GM18861 (cell line): ENCODE measurements at regions not wholly inside any gene's neighbourhood (a gene's known extent, or its start where the extent isn't known, plus 50 kb on each side); places are given as distances from the start of the nearest gene placed in this dataset.
A peak's percentile ranks its signal among the peaks of the same experiment; 100 is the strongest.
"Not testable (repeated sequence)": the region's sequence is repeated elsewhere in the genome, so short reads cannot be mapped to it uniquely, and the experiment has no call there.

Experiments
- ATAC-seq: cut with Tn5 transposase; IDR thresholded peaks from one replicate; pipeline ENCODE4 v1.9.1; 2021; ENCODE audit not compliant: unreplicated experiment

DNA sequence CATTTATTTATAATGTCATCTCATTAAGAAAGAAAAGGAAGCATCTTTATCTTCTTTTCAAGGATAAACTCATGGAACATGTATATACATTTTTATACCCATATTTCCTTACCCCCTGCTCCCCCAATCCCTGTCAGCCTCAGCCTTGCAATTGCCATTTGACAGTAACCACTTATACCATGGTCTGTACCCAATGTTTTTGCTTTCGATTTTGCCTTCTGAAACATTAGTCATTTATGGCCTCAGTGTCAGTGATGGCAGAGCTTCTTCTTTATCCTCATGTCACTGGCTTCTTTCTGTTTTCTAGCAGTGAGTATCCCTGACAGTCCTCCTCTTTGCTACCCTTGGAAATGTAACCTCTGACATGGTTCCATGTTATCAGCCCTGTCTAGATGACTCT, 228.4 kb downstream of the SPRY1 start:
- ATAC-seq, result no peak

DNA sequence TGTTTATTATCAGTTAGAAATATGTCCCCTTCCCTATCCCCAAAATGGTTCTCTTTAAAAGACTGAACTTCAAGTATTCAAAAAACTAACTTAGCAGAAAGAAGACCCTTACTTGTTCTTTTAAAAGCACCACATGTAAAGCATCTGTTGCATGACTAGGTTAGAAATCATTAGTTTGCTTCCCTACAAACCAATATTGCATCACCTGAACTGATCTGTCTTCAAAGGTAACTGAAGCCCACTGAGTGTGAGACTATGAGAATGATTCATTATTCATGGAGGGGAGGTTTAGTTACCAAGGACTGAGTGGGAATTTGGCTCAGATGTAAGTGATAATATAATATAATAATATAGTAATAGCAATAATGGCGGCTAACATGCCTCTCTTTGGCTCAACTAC, 231.7 kb downstream of the SPRY1 start:
- no peak for ATAC-seq

DNA sequence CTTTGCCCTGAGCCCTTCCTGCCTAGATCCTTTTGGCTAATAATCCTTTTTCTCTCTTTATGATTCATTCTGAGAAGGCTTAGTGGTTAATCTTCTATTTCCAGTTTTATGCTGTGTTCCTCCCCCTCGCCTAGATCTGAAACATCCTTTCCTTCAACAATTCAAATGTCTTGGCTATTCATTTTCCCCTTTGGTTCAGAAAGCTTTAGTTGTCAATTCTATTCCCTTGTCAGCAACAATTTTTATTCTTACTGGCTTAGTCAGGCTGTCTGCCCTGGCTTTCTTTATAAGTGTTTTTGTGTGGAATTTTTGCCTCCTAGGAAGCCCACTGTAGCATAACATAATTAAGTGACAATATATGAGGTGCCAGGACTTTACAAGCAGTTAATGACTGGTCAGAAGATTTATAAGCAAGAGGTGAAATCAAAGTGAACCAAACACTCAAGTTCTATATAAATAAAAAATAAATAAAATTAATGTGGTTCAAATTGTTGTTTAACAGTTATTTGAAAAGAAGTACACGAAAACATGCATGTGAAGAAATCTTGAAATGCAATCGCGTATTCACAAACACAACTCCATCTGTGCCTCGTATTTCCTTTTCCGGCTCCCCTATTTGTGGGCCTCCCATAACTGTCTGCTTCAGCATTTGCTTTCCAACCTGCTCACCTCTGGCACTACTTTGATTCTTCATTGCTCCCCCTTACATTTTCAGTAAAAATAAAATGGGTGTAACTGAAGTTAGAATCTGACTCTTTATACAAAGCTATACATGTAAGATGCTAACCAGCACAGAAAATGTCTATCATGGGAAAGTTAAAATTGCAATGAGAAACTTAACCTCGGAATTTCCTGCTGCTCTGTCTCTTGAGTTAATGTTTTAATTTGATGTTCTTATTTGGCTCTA, 235.4 kb downstream of the SPRY1 start:
- no peak for ATAC-seq

DNA sequence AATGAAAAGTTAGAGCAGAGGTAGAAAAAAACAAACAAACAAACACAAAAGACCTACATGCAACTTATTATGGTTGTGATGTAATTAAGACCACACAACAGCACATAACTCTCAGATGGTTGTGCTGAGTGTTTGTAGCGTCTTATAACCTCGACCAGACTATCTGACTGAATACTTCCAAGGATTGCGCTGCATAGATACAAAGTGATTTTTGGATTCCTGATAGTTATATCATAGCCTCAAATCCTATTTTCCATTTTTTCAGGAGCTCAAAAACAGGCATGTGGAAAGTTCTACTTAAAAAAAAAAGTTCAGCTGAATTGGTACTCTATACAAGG, 236.1 kb downstream of the SPRY1 start:
- ATAC-seq, result no peak

DNA sequence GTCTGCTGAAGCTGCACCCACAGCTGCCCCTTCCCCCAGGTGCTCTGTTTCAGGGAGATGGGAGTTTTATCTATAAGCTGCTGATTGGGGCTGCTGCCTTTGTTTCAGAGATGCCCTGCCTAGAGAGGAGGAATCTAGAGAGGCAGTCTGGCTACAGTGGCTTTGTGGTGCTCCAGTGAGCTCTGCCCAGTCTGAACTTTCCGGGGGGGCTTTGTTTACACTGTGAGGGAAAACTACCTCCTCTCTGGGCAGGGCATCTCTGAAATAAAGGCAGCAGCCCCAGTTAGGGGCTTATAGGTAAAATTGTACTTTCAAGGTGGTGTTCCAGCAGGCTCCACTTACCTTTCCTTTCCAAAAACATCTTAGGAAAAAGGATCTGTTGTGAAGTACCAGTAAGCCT, 242.2 kb downstream of the SPRY1 start:
- ATAC-seq, result no peak

DNA sequence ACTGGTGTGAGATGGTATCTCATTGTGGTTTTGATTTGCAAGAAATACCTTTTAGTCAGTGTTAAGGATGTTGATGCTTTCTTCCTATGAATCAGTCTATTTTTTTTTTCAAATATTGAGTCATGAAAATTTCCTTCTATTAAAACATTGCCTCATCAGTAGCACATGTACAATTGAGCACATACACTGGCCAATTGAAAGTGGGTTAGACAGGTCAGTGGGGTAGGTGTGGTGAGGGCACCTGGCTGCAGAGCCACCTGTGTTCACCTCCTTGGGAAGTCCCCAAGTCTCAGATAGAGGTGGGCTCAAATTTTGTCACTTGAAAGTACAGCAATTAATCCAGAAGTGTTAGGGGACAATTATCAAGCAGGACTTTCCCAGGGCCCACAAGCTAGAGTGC, 243.7 kb downstream of the SPRY1 start:
- no peak for ATAC-seq

DNA sequence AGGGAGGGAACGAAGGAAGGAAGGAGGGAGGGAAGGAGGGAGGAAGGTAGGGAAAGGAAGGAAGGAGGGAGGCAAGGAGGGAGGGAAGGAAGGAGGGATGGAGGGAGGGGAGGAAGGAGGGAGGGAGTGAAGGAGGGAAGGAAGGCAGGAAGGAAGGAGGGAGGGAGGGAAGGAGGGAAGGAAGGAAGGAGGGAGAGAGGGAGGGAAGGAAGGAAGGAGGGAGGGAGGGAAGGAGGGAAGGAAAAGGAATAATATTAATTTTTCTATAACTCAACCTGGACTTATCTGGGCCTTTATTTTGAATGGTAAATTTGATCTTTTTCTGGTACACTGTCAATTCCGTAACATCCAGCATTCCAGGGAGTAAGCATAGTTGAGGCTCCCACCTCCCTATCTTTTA, 244.2 kb downstream of the SPRY1 start:
- no peak for ATAC-seq

DNA sequence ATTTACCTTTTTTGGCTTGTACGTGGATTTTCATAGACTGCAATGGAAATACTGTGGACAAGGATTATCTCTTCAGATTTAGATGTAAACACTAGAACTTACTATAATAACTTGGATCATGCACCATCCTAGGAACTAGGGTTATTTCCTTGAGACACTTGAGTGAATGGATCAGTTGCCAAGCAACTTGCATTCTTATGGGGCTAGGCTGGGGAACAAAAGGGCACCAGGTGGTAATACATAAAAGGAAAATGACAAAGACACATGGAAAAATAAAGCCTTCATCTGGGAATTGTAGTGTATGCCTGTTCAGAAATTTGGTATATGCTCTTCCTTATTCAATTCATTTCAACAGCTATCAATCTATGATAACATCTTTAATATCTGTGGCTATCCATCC, 247.1 kb downstream of the SPRY1 start:
- ATAC-seq, result no peak

DNA sequence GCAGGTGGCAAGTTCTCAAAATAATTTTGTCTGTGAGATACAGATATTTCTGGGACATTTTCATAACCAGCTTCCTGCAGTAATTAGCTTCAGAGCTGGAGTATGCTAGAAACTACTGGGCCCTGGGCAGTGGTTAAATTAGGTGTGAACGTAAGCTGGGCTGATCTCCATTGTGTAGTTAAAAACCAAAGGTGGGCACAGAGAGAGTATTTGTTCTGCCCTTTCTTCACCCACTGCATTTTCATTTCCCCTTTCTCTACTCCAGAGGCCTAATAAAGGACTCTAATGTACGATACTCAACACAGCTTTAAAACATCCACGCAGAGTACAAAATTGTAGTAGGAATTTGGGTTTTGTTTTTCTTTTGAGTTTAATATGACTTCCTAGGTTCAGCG, 252.7 kb downstream of the SPRY1 start:
- ATAC-seq, result peak; percentile 95

DNA sequence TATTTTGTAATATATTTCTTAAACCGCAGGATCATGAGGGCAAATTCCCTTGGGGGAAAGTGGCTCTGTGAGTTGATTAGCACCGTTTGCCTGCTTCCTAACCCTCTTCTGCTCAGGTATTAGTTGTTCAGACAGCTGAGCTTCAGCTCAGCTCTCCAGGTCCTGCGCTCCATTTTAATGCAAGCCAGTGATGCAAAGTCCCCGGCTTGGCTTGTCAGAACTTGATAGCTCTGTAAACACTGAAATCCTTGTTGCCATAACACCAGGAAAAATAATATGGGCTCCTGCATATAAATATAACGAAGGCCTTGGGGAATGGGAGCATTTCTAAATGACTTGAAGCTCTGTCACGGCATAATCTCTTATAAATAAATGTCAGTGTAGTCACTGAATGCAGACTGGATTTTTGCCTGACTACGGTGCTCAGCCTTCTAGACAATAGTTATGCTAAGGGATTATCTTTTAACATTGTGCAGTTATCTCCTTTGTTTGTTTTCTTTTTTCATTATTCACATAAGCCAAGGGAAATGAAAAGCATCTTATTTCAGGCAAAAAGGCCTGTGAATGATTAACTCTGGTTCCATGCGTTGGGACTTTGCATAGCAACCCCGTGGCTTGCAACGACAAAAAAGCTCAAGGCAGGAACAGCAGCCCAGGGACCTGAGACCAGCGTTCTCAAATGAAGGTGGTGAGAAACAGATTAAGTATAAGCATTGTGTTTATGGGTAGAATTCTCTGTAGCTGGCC, 253.2 kb downstream of the SPRY1 start:
- peak; percentile 31 for ATAC-seq

DNA sequence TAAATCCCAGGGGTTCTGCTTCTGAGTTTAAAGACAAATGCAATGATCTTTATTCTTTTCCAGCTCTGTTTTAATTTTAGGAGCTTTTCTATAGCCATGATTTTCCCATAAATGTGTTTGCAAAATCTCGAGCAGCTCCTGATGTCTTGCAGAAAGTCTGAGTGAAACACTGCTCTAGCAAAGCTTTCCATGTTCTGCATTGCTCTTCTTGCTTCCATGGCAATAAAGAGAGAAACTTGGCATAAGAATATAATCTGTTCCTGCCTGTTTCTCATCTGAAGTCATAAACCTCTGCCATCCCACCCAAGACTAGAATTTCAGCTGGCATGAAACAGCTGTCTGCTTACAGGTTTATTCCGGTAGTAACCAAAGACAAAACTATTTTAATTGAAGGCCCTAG, 254.5 kb downstream of the SPRY1 start:
- ATAC-seq, result no peak

DNA sequence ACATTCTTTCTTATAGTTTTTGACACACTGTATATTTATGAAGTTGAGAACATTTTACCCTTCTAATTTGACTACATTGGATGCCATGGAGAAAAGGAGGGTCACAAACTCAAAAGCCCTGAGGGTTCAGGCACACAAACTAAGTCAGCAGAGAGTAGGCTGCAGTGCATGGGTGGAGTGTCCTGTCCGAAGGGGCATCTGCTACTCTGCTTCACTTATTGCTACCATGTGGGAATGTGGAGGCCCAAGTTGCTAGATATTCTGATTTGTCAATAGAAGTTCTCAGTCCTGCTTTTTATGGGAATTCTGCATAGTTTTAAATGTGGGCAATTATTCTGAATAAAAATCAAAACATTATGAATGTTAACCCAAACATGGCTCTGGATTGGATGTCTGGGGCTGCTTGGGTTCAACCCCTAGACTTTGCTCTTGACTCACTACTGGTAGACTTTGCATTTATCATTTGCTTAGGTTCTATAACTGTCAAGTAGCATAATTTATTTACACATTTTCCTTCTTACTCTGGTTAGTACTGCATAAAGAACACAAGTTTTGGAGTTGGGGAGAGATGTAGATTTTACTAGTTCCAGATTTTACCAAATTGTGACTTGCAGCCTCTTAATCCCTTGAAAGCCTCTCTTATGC, 255.1 kb downstream of the SPRY1 start:
- ATAC-seq, result no peak

DNA sequence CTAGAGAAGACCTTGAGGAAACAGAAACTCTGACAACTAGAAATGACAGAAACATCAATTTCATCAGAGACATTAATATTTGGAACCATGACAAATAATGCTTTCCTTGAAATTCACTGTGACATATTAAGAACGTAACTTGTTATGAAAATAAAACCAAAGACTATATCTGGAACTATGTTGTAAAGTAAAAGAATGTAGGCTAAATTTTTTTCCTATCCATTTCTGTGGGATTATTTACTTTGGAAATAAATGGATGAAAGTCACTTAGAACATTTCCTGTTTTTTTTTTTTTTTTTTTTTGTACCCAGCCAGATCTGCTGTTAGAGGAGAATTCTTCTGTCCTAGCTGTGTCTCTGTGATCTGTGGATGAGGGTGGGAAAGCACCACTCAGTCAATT, 255.9 kb downstream of the SPRY1 start:
- no peak for ATAC-seq

DNA sequence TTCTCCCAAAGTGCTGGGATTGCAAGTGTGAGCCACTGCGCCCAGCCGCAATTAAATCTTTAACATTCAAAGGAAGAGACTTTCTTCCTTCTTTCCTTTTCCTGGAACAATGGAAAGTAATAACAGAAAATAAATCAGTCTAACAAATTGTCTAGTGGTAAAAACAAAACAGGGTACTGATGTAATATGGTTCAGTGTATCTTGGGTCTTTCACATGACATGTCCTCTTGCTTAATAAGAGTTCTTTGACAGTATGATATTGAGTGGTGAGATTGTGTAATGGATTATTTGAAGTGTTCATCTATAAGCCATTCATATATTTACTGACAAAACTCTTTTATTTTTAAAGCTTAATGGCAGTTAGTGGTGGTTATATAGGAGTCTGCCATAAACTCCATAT, 256.6 kb downstream of the SPRY1 start:
- ATAC-seq, result no peak

DNA sequence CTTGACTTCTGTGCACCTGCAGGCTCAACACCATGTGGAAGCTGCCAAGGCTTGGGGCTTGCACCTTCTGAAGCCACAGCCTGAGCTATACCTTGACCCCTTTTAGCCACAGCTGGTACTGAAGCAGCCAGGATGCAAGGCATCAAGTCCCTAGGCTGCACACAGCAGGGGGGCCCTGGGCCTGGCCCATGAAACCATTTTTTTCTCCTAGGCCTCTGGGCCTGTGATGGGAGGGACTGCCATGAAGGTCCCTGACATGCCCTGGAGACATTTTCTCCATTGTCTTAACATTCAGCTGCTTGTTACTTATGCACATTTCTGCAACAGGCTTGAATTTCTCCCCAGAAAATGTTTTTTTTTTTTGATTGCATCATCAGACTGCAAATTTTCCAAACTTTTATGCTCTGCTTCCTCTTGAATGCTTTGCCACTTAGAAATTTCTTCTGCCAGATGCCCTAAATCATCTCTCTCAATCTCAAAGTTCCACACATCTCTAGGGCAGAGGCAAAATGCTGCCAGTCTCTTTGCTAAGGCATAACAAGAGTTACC, 260.2 kb downstream of the SPRY1 start:
- ATAC-seq, result not testable (repeated sequence)

DNA sequence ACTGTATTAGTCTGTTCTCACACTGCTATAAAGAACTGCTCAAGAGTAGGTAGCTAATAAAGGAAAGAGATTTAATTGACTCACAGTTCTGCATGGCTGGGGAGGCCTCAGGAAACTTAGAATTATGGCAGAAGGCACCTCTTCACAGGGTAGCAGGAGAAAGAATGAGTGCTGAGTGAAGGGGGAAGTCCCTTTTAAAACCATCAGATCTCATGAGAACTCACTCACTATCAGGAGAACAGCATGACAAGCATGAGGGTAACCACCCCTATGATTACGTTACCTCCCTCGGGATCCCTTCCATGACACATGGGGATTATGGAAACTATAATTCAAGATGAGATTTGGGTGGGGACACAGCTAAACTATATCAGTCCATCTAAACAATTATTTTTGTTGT, 261.0 kb downstream of the SPRY1 start:
- not testable (repeated sequence) for ATAC-seq

DNA sequence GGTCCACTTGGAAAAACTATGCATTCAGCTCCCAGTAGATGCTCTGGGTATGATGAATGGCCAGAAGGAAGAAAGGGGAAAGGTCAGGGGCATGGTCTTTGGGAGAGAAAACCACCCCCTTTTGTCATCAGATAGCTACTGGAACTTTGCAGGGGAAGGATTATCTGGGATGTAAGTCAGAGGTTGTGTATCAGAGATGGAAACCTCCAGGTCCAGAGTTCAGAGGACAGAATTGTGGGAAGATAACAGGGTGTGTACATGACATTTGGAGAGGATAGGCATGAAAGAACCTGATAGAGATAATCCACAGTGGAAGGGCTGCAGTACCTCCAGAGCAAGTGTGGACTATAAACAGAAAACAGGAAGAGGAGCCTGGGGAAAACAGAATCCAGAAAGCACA, 262.7 kb downstream of the SPRY1 start:
- ATAC-seq, result no peak

DNA sequence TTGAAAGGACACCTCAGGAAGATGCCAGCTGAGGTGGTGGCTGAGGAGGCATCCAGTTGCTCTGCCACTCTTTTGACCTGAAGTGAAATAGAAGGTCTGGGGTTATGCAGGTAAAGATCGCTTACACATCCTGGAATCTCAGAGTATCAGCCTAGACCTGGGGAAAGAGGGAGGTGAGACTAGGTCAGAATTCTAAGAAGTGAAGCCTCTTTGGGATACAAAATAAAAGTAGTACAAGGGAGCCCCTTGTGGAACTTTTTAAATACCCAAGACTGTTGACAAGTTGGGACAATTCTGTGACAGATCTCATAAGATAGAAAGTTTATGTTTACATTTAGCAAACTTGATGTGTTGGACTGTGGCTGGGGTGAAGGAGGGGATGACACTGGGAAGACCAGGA, 263.1 kb downstream of the SPRY1 start:
- ATAC-seq, result peak; percentile 58

DNA sequence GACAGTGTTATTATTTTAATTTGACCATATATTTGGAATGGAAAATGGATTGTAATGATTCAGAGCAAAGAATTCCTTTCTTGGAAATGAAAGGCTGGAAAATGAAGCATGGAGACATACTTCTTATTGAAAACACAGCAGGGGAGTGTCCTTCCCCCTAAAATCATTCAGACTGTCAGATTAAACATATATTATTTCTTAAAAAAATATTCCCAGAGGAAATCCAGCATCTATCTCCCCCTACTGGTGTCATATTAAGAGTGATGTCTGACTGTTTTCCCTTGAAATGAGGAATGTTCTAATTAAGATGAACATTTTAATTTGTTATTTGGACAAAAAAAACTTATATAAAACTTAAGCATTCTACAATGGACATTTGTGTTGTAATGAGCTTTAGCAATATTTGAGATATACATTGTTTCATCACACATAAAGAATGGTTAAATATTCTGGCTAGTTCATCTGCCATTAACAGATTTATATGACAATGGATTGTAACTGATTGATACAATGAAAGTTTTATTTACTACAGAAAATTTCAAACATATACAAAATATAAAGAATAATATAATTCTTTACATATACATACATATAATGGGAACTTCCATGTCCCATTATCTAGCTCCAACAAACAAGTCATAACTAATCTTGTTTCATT, 264.6 kb downstream of the SPRY1 start:
- no peak for ATAC-seq

DNA sequence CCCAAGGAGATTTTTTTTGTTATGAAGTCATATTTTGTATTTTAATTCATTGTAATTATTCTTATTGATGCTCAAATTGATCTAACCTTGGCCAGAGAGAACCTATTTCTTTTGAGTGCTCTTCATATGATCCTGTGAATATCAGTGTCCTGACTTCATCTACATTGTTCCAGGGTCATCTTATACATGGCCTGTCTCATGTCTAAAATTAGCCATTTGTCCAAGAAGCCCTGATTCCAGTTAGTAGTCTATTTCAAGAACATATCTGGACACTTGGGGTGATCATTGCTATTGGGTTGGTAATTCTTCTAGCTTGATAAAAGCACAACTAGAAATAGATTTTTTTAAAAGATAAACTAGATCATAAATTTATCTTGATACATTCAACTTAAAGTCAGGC, 266.2 kb downstream of the SPRY1 start:
- ATAC-seq, result no peak

DNA sequence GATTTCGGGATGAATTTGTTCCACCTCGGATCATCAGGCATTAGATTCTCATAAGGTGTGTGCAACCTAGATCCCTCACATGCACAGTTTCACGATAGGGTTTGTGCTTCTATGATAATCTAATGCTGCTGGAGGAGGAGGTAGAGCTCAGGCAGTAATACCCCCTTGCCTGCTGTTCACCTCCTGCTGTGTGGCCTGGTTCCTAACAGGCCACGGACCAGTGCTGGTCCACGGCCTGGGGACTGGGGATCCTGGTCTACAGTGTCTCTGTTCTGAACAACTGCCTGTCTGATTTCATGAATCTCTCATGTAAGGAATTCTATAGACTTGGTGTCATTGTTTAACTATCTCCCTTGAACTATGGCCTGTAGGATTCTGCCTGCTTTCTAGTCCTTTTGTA, 269.9 kb downstream of the SPRY1 start:
- ATAC-seq, result no peak
